HG02763 (cell line): ENCODE measurements at regions not wholly inside any gene's neighbourhood (a gene's known extent, or its start where the extent isn't known, plus 50 kb on each side); places are given as distances from the start of the nearest gene placed in this dataset.

Experiments used
- ATAC-seq: cut with Tn5 transposase; IDR thresholded peaks from one replicate; pipeline ENCODE4 v1.9.1; 2021; ENCODE audit warnings: mild to moderate bottlenecking, moderate library complexity; ENCODE audit not compliant: unreplicated experiment

DNA sequence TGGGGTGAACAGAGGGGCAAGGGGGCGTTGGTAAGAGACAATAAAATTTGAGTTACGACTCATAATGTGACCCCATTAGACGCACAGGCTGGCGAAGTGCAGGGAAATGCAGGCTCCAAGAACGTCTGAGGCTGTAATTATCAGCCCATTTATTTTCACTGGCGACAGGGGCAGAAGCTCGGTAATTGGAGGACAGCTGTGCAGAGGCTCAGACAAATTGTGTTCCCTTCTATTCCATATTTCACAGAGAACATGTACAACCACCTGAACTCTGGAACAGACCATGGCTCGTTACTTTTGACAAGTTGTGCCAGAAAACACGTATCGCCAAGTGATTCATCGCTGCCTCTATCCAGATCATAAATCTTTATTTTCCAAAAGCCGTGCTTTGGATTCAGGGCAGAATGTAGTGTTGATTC is 137.3 kb upstream of the FRMD4A start:
- ATAC-seq = no peak

DNA sequence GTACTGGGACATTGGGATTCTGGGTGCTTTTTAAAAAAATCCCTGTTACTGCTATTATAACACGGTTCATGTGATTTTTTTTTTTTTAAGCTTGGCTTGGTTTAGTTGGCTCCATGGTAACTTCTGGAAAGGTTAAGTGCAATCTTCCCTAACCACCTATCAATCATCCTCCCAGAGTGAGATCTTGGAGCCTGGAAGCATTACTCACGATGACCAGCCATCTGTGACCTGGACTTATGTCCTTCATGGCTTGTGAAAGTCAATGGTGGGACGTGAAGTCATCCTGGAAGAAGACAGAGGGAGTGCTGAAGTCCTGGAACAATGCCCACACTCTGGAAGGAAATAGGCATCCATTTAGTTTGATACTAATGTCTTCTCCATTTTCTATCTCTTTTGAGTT is 135.5 kb upstream of the FRMD4A start:
- ATAC-seq = no peak

DNA sequence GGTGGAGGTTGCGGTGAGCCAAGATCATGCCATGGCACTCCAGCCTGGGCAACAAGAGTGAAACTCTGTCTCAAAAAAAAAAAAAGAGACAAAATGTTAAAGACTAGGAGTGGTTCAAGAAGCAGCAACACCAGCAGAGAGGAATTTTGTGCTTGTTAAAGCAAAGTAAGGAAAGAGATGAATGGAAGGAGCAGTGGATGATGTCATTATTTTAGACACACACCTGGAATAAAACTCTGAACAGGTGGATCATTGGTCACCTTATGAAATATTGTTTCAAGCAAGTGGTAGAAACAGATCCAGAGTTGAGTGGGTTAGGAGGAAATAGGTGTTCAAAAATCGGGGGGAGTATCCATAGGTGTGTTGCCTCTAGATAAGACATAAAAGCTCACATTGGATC is 129.7 kb upstream of the FRMD4A start:
- no peak for ATAC-seq

DNA sequence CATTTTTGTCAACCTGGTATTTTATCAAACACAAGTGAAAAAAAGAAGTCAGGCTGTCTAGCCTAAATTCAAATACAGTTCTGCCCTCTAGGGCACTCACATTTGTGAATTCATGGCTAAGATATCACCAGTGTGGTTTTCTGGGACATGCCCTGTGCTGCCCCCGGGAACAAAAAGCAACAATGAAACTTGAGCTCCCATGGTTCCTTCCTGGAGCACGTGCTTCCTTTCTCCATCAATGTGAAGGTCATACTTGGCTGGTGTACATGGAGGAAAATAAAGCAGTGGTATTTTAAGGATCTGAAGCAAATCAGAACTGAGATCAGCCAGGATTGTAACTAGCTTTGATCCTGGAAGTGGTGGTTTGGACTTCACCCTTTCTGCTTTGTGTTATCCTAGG is 128.9 kb upstream of the FRMD4A start:
- no peak for ATAC-seq

GRCh38 chr10:14456870-14457266 is 126.1 kb upstream of the FRMD4A start:
- ATAC-seq = no peak

GRCh38 chr10:14456218-14456869 is 125.6 kb upstream of the FRMD4A start:
- ATAC-seq = no peak

DNA sequence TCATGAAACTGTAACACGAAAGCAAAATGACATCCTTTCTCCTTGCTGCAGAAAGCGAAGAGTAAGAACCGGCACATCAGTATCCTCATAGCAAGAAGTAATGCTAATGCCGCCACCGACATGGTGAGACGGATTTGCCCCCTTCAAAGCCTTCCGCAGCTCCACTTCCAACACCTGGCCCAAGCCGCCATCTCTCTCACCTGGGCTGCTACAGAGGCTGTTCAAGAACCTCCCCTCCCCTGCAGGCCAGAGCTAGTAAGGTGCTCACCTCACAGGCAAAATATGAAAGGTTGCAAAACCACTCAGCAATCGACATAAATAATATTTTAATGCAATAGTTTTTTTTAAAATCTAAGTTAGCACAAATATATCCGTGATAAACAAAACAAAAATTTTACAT is 123.9 kb upstream of the FRMD4A start:
- no peak for ATAC-seq

DNA sequence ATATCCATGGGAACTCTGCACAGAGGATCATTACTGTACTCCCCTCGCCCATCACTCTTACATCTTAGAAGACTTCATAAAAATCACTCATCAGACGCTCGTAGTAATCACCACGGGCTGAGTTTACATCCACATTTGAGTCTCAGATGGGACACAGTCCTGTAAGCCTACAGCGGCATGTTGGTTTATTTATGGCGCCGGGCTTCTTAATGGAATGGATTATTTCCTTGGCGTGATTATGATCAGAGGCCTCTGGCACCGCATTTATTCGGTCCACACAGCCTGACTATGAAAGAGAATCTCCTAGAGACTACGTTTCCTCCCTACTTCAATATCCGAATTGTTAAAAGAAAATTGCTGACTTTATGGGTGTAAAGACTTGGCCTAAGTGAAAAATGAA is 123.5 kb upstream of the FRMD4A start:
- ATAC-seq = no peak

- ATAC-seq = no peak
Measured at GRCh38 chr10:14453593-14453992, 122.9 kb upstream of the FRMD4A start.

DNA sequence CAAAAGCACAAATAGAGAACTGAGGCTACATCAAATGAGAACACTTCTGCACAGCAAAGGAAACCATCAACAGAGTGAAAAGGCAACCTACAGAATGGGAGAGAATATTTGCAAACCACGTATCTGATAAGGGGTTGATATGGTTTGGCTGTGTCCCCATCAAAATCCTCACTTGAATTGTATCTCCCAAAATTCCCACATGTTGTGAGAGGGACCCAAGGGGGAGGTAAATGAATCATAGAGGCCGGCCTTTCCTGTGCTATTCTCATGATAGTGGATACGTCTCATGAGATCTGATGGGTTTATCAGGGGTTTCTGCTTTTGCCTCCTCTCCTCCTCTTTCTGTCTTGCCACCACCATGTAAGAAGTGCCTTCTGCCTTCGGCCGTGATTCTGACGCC is 120.6 kb upstream of the FRMD4A start:
- no peak for ATAC-seq

- no peak for ATAC-seq
Measured at GRCh38 chr10:14450041-14450491, 119.3 kb upstream of the FRMD4A start.

GRCh38 chr10:14449293-14449815 is 118.6 kb upstream of the FRMD4A start:
- no peak for ATAC-seq

DNA sequence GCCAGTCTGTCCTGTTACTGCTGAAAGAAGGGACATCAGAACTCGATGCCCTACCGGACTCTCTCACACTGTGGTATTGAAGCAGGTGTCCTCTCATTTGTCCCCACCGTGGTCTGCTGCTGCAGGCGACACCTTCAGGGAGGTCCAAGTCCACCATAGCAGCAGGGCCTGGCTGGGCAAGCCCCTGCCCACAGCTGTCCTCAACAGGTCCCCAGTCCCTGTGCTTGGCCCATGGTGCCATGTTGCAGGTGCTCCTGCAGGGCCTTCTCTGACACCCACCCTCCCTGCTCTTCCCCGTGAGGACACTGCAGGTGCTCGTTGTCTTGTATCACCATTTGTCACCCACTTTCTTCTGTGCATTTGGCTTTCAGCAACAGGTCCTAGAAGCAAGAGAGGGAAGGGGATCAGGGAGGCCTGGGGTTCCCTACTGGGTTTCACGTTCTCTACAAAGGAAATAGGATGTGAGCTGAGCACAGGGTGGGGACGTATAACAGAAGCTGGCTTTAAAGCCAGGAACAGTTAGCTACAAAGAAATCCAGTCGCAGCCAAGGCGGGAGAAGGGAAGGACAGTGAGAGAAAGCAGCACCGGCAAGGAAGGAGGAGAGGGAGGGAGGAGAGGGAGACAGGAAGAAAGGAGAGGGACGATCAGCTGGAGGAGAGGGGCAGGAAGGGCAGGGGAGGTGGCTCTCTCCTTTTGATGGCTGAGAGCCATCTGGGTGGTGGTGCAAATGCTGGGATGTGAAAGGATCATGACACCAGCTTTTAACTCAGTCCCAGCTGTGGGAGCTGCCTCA is 117.7 kb upstream of the FRMD4A start:
- no peak for ATAC-seq

DNA sequence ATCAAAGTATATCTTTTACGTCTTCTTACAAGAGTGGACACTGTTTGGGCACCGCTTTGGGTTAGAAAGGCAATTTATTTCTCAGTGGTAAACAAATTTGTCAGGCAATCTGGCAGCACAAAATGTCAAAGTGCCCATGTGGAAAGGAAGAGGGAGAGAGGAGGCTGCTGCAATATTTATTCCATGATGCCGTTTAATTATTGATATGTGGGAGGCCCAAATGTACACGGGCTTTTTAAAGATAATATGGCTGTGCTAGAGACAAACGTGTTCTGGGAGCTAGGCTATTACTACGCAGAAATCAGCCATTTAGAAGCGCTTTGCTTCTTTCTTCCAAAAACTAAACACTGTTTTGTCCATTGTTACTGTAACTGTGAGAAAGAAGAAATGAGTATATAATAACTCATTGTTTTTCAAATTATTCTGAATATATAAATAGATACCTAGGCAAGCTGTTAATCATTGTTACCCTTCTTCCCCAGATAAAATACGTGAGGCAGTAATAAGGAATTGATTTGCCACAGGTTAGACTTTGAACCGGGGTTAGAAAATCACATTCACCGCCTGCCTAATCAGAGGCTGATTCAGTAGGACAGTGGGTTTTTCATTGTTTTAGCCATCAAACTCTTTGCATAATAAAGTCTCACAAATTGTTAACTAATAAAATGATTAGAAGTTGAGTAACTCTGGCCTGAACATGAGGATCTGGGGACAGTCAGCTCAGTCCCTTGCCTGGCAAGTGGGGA is 116.5 kb upstream of the FRMD4A start:
- ATAC-seq = no peak

GRCh38 chr10:14439451-14440259 is 108.9 kb upstream of the FRMD4A start:
- ATAC-seq = no peak

- ATAC-seq = no peak
Measured at GRCh38 chr10:14438576-14438975, 107.9 kb upstream of the FRMD4A start.

GRCh38 chr10:14438057-14438456 is 107.3 kb upstream of the FRMD4A start:
- no peak for ATAC-seq

DNA sequence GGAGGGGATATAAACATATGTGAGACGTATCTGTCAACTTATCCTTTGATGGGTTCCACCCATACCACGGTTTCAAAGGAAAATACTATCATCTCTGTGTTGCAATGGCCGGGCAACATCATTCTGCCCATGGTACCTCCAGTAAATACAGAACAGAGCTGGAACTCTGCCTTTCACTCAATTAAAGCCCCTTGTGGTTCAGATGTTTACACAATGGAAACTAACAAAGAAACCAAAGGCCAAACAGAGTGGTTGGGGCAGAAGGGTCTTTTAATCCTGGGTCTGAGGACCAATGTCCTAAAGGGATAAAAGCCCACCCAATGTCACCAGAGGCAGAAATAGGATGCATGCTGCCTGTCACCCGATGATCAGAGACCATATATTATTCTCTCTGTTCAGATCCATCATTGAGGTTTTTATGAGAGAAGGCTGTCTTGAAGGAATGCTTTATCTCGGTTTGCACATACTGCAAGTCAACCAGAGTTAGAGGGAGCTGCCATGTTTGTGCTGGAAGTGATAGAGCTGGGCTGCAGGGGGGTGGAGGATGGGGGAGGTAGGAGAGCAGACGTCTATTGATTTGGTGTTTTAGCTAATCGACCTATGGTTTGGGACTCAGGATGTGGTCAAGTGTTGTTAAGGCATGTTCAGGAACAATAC is 105.4 kb upstream of the FRMD4A start:
- no peak for ATAC-seq

- no peak for ATAC-seq
Measured at GRCh38 chr10:14433147-14433546, 102.4 kb upstream of the FRMD4A start.

- ATAC-seq = no peak
Measured at GRCh38 chr10:14431868-14432267, 101.1 kb upstream of the FRMD4A start.
